Lung (tissue), 11 donors: ENCODE measurements at regions not wholly inside any gene's neighbourhood (a gene's known extent, or its start where the extent isn't known, plus 50 kb on each side); places are given as distances from the start of the nearest gene placed in this dataset.
"Not testable (repeated sequence)": the region's sequence is repeated elsewhere in the genome, so short reads cannot be mapped to it uniquely, and the experiment has no call there.

Experiments used
- ATAC-seq: fragments of 200-7000 bp; cut with Tn5 transposase; one replicate; pipeline ENCODE4 v1.9.1; 2020; ENCODE audit warnings: moderate number of reproducible peaks; ENCODE audit not compliant: insufficient read depth, low FRiP score
- DNase-seq, 3 donors: peaks; one replicate each; pipeline ENCODE4 v3.0.0-alpha.2; 2013 to 2017
- H3K27ac ChIP-seq, 2 donors: one replicate each; pipeline ENCODE4 v1.5.1; 2013; ENCODE audit warnings: mild to moderate bottlenecking in 2 of 2, moderate library complexity in 2 of 2, control low read depth in 1 of 2, inconsistent platforms in 1 of 2, low read depth in 1 of 2, low read length in 1 of 2
- H3K27me3 ChIP-seq, 3 donors: one replicate each; pipeline ENCODE4 v1.5.1; 2013; ENCODE audit warnings: low read length in 2 of 3; ENCODE audit not compliant: control insufficient read depth in 3 of 3, insufficient read depth in 3 of 3
- H3K36me3 ChIP-seq, 4 donors: one replicate each; pipeline ENCODE4 v1.5.1; 2013; ENCODE audit warnings: low read length in 4 of 4, mild to moderate bottlenecking in 1 of 4, moderate library complexity in 1 of 4; ENCODE audit not compliant: control insufficient read depth in 4 of 4, insufficient read depth in 4 of 4
- H3K4me1 ChIP-seq, 5 donors: one replicate each; pipeline ENCODE4 v1.5.1; 2013; ENCODE audit warnings: low read length in 5 of 5, mild to moderate bottlenecking in 2 of 5, moderate library complexity in 1 of 5; ENCODE audit not compliant: control insufficient read depth in 5 of 5, insufficient read depth in 5 of 5
- H3K4me3 ChIP-seq: one replicate; pipeline ENCODE4 v1.5.1; 2013; ENCODE audit warnings: mild to moderate bottlenecking, control low read depth, moderate library complexity
- H3K9ac ChIP-seq, 2 donors: one replicate each; pipeline ENCODE4 v1.5.1; 2013; ENCODE audit warnings: low read length in 2 of 2, control low read depth in 1 of 2; ENCODE audit not compliant: insufficient read depth in 1 of 2
- H3K9me3 ChIP-seq, 4 donors: one replicate each; pipeline ENCODE4 v1.5.1; 2013; ENCODE audit warnings: low read length in 3 of 4, mild to moderate bottlenecking in 1 of 4, moderate library complexity in 1 of 4; ENCODE audit not compliant: control insufficient read depth in 4 of 4, insufficient read depth in 3 of 4
- WGBS, 2 donors: extraction: QIAGEN DNeasy Blood & Tissue Kit; methylation state at CpG; one replicate each; pipeline ENCODE4 v1.1.7; 2013; 5-methylcytosine and 5-hydroxymethylcytosine counted together
- TF ChIP-seq, protein P1 (sequence below): IDR thresholded peaks from 2 replicates; pipeline ENCODE4 v1.5.1; 2012; ENCODE audit warnings: mild to moderate bottlenecking; ENCODE audit errors: control extremely low read depth, extremely low read depth
- donor health status: control.
- donor health status: control.
- donor health status: Bipolar disorder and iron deficiency.
- donor health status: healthy.
- donor health status: DM: yes; HTN: yes; CAD: no.

DNA sequence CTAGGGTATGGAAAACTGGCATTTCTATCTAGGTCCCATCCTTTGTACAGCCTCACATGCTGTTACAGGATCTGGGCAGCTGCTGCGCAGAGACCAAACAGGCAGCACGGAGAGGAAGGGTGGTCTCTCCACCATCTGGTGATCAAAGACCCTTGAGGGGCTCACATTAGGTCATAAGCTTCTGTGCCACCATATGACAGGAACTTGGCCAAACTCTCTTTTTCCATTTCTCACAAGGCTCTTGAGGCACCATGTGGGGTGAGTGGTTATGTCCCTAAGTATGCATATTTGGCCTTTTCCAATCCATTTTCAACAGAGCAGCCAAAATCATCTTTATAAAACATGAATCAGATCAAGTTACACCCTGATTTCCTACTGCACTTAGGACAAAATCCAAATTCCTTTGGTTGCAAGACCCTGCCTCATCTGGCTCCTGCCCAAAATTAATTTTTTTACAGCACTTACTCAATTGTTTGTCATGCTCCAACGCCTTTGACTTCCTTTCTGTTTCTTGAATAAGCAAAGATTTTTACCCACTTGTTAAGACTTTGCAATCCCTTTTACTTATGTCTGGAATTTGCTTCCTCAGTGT lies 730.0 kb downstream of the MAT2B start:
- Histone ChIP-seq H3K36me3 (no peaks in the 10 kb centered on the region), H3K4me1 (peaks cover 0 to 26% (median 6%) of the 10 kb centered on the region in 5 donors), H3K27me3 (no peaks in the 10 kb centered on the region), H3K9me3 (no peaks in the 10 kb centered on the region), H3K4me3 (no peak overlapping the region), H3K9ac (no peak overlapping the region), H3K27ac (no peak overlapping the region)
- TF ChIP-seq, protein P1, sequence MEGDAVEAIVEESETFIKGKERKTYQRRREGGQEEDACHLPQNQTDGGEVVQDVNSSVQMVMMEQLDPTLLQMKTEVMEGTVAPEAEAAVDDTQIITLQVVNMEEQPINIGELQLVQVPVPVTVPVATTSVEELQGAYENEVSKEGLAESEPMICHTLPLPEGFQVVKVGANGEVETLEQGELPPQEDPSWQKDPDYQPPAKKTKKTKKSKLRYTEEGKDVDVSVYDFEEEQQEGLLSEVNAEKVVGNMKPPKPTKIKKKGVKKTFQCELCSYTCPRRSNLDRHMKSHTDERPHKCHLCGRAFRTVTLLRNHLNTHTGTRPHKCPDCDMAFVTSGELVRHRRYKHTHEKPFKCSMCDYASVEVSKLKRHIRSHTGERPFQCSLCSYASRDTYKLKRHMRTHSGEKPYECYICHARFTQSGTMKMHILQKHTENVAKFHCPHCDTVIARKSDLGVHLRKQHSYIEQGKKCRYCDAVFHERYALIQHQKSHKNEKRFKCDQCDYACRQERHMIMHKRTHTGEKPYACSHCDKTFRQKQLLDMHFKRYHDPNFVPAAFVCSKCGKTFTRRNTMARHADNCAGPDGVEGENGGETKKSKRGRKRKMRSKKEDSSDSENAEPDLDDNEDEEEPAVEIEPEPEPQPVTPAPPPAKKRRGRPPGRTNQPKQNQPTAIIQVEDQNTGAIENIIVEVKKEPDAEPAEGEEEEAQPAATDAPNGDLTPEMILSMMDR = no peak
- ATAC-seq (peak; percentile 25), DNase-seq (peak; percentile 81 to 97 (median 96))
- WGBS, 2 donors = 56 to 76% methylated on average over 3 of the region's 3 CpGs

DNA sequence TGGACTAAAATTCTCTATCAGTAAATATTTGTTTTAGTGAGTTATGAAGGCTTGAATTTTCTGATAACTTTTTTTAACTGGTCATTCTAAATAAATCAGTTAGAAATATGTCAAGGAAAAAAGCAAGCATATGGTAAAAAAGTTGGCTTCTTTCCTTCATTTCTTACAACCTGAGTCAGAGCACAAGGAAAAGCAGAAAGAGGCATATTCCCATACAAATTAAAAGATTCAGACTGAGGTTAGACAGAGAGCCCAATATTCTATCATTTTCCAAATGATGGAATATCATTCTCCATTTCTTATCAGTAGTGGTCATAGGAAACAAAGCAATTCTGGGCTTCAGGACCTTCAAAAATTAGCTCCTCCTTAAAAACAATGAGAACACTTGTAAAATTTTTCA lies 732.1 kb downstream of the MAT2B start:
- no peaks in the 10 kb centered on the region for H3K36me3 ChIP-seq
- H3K4me3 ChIP-seq = no peak overlapping the region
- TF ChIP-seq, protein P1 = no peak
- peaks cover 0 to 26% (median 6%) of the 10 kb centered on the region in 5 donors for H3K4me1 ChIP-seq
- H3K9me3 ChIP-seq = no peaks in the 10 kb centered on the region
- H3K9ac ChIP-seq = no peak overlapping the region
- no peak overlapping the region for H3K27ac ChIP-seq
- no peaks in the 10 kb centered on the region for H3K27me3 ChIP-seq
- ATAC-seq (no peak), DNase-seq (no peak)

DNA sequence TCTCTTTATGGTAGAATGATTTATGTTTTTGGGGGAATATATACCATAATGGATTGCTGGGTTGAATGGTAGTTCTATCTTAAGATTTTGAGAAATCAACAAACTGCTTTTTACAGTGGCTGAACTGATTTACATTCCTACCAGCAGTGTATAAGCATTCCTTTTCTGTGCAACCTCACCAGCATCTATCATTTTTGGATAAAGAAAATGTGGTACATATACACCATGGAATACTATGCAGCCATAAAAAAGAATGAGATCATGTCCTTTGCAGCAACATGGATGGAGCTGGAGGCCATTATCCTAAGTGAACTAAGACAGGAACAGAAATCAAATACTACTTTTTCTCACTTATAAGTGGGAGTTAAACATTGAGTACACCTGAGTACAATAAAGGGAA lies 746.4 kb downstream of the MAT2B start:
- not testable (repeated sequence) for DNase-seq, H3K9me3 ChIP-seq, ATAC-seq, H3K4me1 ChIP-seq, H3K9ac ChIP-seq, H3K27me3 ChIP-seq, H3K4me3 ChIP-seq, H3K36me3 ChIP-seq, H3K27ac ChIP-seq

GRCh38 chr5:164253764-164254163 lies 748.3 kb downstream of the MAT2B start:
- ATAC-seq = no peak

More at GRCh38 chr5:164253764-164254163, 748.3 kb downstream of the MAT2B start:
- Histone ChIP-seq H3K4me1 (no peaks in the 10 kb centered on the region), H3K27me3 (no peaks in the 10 kb centered on the region), H3K9me3 (no peaks in the 10 kb centered on the region), H3K36me3 (no peaks in the 10 kb centered on the region), H3K27ac (no peak overlapping the region), H3K4me3 (no peak overlapping the region), H3K9ac (no peak overlapping the region)
- WGBS, 2 donors = 85 to 93% methylated on average over 3 of the region's 3 CpGs
- DNase-seq = no peak
- TF ChIP-seq, protein P1 = no peak
